Stimulated activated CD8-positive, alpha-beta memory T cell treated with anti-CD3 and anti-CD28 coated beads, Interleukin-4, amount 100 ng/mL, for 4 hours (primary cell): ENCODE measurements at regions not wholly inside any gene's neighbourhood (a gene's known extent, or its start where the extent isn't known, plus 50 kb on each side); places are given as distances from the start of the nearest gene placed in this dataset.

Experiments
- DNase-seq, 2 donors: peaks; one replicate each; pipeline ENCODE4 v3.0.0-alpha.2; 2020; ENCODE audit warnings: low read depth in 2 of 2, low spot score in 1 of 2

- no peak for DNase-seq
These were observed 503.3 kb upstream of the GRIA1 start for GRCh38 chr5:152987131-152987530.

- DNase-seq, result no peak
These were observed 500.3 kb upstream of the GRIA1 start for GRCh38 chr5:152990217-152990616.

- no peak for DNase-seq
These were observed 499.8 kb upstream of the GRIA1 start for GRCh38 chr5:152990649-152991048.

- DNase-seq, result no peak
These were observed 496.3 kb upstream of the GRIA1 start for GRCh38 chr5:152994033-152994680.

GRCh38 chr5:152995214-152995725 is 495.2 kb upstream of the GRIA1 start:
- no peak for DNase-seq

- DNase-seq, result no peak
These were observed 484.8 kb upstream of the GRIA1 start for GRCh38 chr5:153005711-153006110.

- no peak for DNase-seq
These were observed 483.8 kb upstream of the GRIA1 start for GRCh38 chr5:153006681-153007080.

- DNase-seq, result no peak
These were observed 476.3 kb upstream of the GRIA1 start for GRCh38 chr5:153014194-153014593.

GRCh38 chr5:153018121-153018520 is 472.3 kb upstream of the GRIA1 start:
- no peak for DNase-seq

- DNase-seq, result no peak
These were observed 459.4 kb upstream of the GRIA1 start for GRCh38 chr5:153030755-153031725.

GRCh38 chr5:153039501-153039900 is 451.0 kb upstream of the GRIA1 start:
- DNase-seq, result no peak

- no peak for DNase-seq
These were observed 446.6 kb upstream of the GRIA1 start for GRCh38 chr5:153043886-153044285.

- DNase-seq, result no peak
These were observed 439.8 kb upstream of the GRIA1 start for GRCh38 chr5:153050496-153051179.

- DNase-seq, result no peak
These were observed 424.2 kb upstream of the GRIA1 start for GRCh38 chr5:153066281-153066680.

- DNase-seq, result no peak
These were observed 422.6 kb upstream of the GRIA1 start for GRCh38 chr5:153067869-153068268.

GRCh38 chr5:153079396-153079795 is 411.1 kb upstream of the GRIA1 start:
- no peak for DNase-seq

- no peak for DNase-seq
These were observed 409.5 kb upstream of the GRIA1 start for GRCh38 chr5:153080940-153081339.

GRCh38 chr5:153081385-153081784 is 409.1 kb upstream of the GRIA1 start:
- DNase-seq, result no peak

- DNase-seq, result no peak
These were observed 406.0 kb upstream of the GRIA1 start for GRCh38 chr5:153084511-153084910.

- no peak for DNase-seq
These were observed 404.0 kb upstream of the GRIA1 start for GRCh38 chr5:153086486-153086885.

- DNase-seq, result no peak
These were observed 401.9 kb upstream of the GRIA1 start for GRCh38 chr5:153088538-153088937.

GRCh38 chr5:153094333-153094732 is 396.1 kb upstream of the GRIA1 start:
- DNase-seq, result no peak
